ENCODE measurements at regions not wholly inside any gene's neighbourhood (a gene's known extent, or its start where the extent isn't known, plus 50 kb on each side); places are given as distances from the start of the nearest gene placed in this dataset.
A peak's percentile ranks its signal among the peaks of the same experiment; 100 is the strongest.
"Not testable (repeated sequence)": the region's sequence is repeated elsewhere in the genome, so short reads cannot be mapped to it uniquely, and the experiment has no call there.

GRCh38 chr11:14573539-14574057 is 53.4 kb upstream of the PSMA1 start:
- intact Hi-C loops (cut with DNase I, micrococcal nuclease); DNase-seq; ATAC-seq: not testable (repeated sequence)

DNA sequence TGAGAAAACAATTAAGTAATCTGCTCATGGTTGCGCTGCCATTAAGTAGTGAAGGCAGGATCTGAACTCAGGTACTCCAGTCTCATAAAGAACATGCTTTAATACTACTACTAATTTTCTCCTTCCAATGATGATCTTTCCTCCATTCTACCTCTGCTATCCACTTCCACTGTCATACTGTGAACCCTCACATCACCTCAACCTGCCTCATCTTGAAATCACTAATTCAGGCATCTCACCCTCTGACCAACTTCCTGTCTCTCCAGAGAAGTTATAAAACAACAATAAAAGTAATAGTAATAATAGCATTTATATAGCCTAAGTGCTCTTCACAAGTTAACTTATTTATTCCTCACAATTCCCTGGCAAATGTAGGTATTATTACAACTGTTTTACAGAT is 57.1 kb upstream of the PSMA1 start:
- ATAC-seq, result no peak
- DNase-seq, result no peak
- intact Hi-C loops (cut with DNase I, micrococcal nuclease), result no loop called here

DNA sequence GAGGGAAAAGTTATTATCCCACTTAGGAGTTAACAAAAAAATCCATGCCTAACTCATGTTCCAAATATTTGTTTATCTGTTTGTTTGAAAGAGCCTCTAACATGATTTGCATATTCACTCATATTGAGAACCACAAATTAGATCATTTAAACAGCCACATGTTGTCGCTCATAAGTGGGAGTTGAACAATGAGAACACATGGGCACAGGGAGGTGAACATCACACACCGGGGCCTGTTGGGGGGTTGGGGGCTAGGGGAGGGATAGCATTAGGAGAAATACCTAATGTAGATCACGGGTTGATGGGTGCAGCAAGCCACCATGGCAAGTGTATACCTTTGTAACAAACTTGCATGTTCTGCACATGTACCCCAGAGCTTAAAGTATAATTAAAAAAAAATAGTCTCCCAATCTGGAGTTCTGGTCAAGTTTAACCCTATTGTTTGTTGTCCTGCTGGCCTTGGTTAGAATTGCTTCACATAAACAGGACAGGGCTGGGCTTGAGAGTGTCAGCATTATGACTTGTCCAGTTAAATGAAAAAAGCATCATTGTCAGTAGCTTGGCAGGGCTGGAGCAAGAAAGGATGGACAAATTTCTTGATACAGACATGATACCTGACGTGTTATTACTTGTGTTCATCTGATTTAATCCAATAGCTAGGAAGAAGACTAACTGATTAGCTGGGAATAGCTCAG is 57.8 kb upstream of the PSMA1 start:
- intact Hi-C loops (cut with DNase I, micrococcal nuclease), result no loop called here
- ATAC-seq (peak; percentile 11), DNase-seq (no peak)

DNA sequence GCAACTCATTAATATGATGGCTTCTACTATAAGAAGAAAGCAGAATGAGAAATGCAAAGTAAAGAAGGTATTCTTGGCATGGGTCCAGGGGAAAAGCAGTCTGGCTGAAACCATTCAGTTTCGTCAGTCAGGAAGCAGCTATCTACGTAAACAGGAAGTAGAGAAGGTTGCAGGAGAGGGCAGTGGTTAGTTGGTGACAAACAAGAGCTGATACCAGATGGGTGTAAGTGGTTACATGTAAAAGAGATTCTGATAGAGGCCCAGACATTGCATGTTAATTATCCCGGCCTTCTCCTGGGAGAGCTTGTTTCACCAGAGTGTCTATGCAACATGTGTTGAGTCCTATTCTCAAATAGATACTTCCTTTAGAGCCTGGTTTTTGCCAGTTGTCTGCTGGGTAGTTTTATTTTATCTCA is 58.4 kb upstream of the PSMA1 start:
- ATAC-seq (peak; percentile 71), DNase-seq (peak; percentile 23 to 45)
- intact Hi-C loops (cut with DNase I, micrococcal nuclease), result no loop called here

- no peak for DNase-seq
- intact Hi-C loops (cut with DNase I, micrococcal nuclease), result no loop called here
- ATAC-seq, result no peak
Measured at GRCh38 chr11:14579646-14580045, 59.5 kb upstream of the PSMA1 start.

GRCh38 chr11:14582793-14583192 is 60.8 kb upstream of the PDE3B start:
- DNase-seq (no peak), ATAC-seq (no peak)
- intact Hi-C loops (cut with DNase I, micrococcal nuclease), result no loop called here

- ATAC-seq, result peak; percentile 86
- peak; percentile 42 to 55 for DNase-seq
- intact Hi-C loops (cut with DNase I, micrococcal nuclease), result no loop called here
Measured at GRCh38 chr11:14583252-14584034, 60.2 kb upstream of the PDE3B start.

GRCh38 chr11:14584035-14584363 is 59.6 kb upstream of the PDE3B start:
- no peak for DNase-seq
- intact Hi-C loops (cut with DNase I, micrococcal nuclease), result no loop called here
- ATAC-seq, result no peak

DNA sequence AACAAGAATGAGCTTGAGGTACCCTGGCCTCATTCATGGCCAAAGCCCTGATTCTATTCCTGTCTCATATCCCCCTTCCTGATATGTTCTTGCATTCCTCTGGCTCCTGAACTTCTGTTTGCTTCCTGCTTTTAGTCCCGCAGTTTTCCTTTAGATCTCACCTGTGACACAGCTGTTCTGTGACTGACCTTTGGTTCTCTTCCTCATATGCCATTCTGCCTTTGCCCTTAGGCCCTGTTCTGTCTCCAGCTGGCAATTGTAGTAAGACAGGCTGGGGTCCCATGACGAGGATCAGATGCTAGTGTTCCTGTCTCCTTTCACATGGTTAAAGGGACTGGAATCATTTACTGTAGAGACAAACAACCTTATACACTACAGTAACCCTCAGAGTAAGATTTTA is 59.0 kb upstream of the PDE3B start:
- DNase-seq, result peak; percentile 37 to 61
- peak; percentile 90 for ATAC-seq
- intact Hi-C loops (cut with DNase I, micrococcal nuclease), result no loop called here

GRCh38 chr11:14585438-14585837 is 58.2 kb upstream of the PDE3B start:
- intact Hi-C loops (cut with DNase I, micrococcal nuclease), result no loop called here
- ATAC-seq, result no peak
- DNase-seq, result no peak

DNA sequence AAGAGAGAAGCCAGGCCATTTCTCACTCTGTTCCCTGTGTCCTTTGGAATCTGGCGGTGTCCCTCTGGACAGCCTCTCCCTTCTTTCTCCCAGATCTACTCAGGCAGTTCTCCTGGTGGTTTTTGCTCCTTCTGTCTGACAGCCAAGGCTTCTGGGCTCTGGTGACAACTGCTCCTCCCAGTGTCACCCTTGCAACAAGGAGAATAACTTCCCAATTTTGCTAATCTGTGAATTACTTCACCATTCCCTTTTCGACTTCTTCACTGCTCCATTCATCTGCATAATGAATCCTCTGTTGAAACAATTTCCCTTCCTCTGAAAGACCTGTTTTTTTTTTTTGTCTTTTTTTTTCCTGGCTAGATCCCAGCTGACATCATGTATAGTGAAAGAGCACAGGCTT is 56.3 kb upstream of the PDE3B start:
- intact Hi-C loops (cut with DNase I, micrococcal nuclease), result no loop called here
- no peak for ATAC-seq
- no peak for DNase-seq

DNA sequence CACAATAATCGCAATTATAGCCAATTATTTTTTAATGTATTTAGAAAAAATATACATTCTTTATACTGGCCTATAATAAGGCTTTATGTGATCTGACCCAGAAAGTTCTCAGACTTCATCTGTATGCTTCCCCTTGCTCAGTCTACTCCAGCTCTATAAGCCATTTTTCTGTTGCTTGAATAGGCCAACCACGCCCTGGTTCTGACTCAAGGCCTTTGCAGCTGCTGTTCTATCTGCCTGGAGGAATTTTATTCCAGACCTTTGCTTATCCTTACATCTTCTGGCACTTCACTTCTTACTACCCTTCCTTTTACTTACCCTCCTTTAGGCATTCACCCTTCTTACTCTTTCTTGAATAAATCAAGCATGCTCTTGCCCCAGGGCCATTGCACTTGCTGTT is 54.9 kb upstream of the PDE3B start:
- no peak for ATAC-seq
- intact Hi-C loops (cut with DNase I, micrococcal nuclease), result no loop called here
- DNase-seq, result no peak

GRCh38 chr11:14589421-14589820 is 54.2 kb upstream of the PDE3B start:
- intact Hi-C loops (cut with DNase I, micrococcal nuclease), result no loop called here
- DNase-seq (no peak), ATAC-seq (no peak)

- intact Hi-C loops (cut with DNase I, micrococcal nuclease); ATAC-seq; DNase-seq: not testable (repeated sequence)
Measured at GRCh38 chr11:14591046-14591445, 52.6 kb upstream of the PDE3B start.

GRCh38 chr11:14593671-14594070 is 49.9 kb upstream of the PDE3B start:
- DNase-seq, result no peak
- ATAC-seq, result no peak
- intact Hi-C loops (cut with DNase I, micrococcal nuclease), result no loop called here

Data from left colon (tissue), 2 donors.